NCI-H187 treated with DMSO at 0.1 percent for 48 hours (cell line): ENCODE measurements at regions not wholly inside any gene's neighbourhood (a gene's known extent, or its start where the extent isn't known, plus 50 kb on each side); places are given as distances from the start of the nearest gene placed in this dataset.
"Not testable (repeated sequence)": the region's sequence is repeated elsewhere in the genome, so short reads cannot be mapped to it uniquely, and the experiment has no call there.

Source experiments
- DNase-seq: peaks from one replicate; lab custom pipeline; 2025; lab: John Stamatoyannopoulos, UW

GRCh38 chr2:175612280-175612679, 389.8 kb downstream of the LNPK start:
- no peak for DNase-seq

GRCh38 chr2:175606010-175606841, 395.8 kb downstream of the LNPK start:
- DNase-seq = no peak

- DNase-seq = no peak
Observed at GRCh38 chr2:175605640-175606009, 396.4 kb downstream of the LNPK start.

- DNase-seq = no peak
Observed at GRCh38 chr2:175601969-175602368, 400.1 kb downstream of the LNPK start.

GRCh38 chr2:175599966-175600831, 401.9 kb downstream of the LNPK start:
- no peak for DNase-seq

GRCh38 chr2:175597286-175597685, 404.8 kb downstream of the LNPK start:
- no peak for DNase-seq

- no peak for DNase-seq
Observed at GRCh38 chr2:175595139-175595538, 406.9 kb downstream of the LNPK start.

- not testable (repeated sequence) for DNase-seq
Observed at GRCh38 chr2:175593686-175594525, 408.2 kb downstream of the LNPK start.

- DNase-seq = not testable (repeated sequence)
Observed at GRCh38 chr2:175588213-175588612, 406.7 kb upstream of the ATP5MC3 start.

GRCh38 chr2:175585496-175585895, 404.0 kb upstream of the ATP5MC3 start:
- DNase-seq = no peak

- no peak for DNase-seq
Observed at GRCh38 chr2:175580652-175581051, 399.1 kb upstream of the ATP5MC3 start.

- no peak for DNase-seq
Observed at GRCh38 chr2:175579646-175580045, 398.1 kb upstream of the ATP5MC3 start.

GRCh38 chr2:175577368-175577970, 396.0 kb upstream of the ATP5MC3 start:
- no peak for DNase-seq

- DNase-seq = no peak
Observed at GRCh38 chr2:175576875-175577274, 395.4 kb upstream of the ATP5MC3 start.

- DNase-seq = no peak
Observed at GRCh38 chr2:175576270-175576669, 394.8 kb upstream of the ATP5MC3 start.

- DNase-seq = no peak
Observed at GRCh38 chr2:175575346-175576258, 394.1 kb upstream of the ATP5MC3 start.

GRCh38 chr2:175574069-175574468, 392.6 kb upstream of the ATP5MC3 start:
- DNase-seq = no peak

GRCh38 chr2:175571078-175571653, 389.7 kb upstream of the ATP5MC3 start:
- no peak for DNase-seq

GRCh38 chr2:175568109-175568730, 386.7 kb upstream of the ATP5MC3 start:
- DNase-seq = no peak
